ENCODE measurements at regions not wholly inside any gene's neighbourhood (a gene's known extent, or its start where the extent isn't known, plus 50 kb on each side); places are given as distances from the start of the nearest gene placed in this dataset.

GRCh38 chr10:129032372-129033313 is 434.4 kb upstream of the MGMT start:
- no peak for DNase-seq (ENCODE audit: low spot score)
- intact Hi-C loops (cut with DNase I) = loop anchor here (1.0 to 5.0 kb wide), 2 partner anchors 300 to 937 kb away; no protein-coding TSS in a partner anchor

- DNase-seq (ENCODE audit: low spot score) = no peak
- intact Hi-C loops (cut with DNase I) = loop anchor here (5.0 kb wide), 1 partner anchor 299 kb away; no protein-coding TSS in a partner anchor
These were observed 433.7 kb upstream of the MGMT start for GRCh38 chr10:129033340-129033739.

- intact Hi-C loops (cut with DNase I) = loop anchor here (5.0 kb wide), 1 partner anchor 298 kb away; no protein-coding TSS in a partner anchor
- DNase-seq (ENCODE audit: low spot score) = no peak
These were observed 433.2 kb upstream of the MGMT start for GRCh38 chr10:129033790-129034272.

DNA sequence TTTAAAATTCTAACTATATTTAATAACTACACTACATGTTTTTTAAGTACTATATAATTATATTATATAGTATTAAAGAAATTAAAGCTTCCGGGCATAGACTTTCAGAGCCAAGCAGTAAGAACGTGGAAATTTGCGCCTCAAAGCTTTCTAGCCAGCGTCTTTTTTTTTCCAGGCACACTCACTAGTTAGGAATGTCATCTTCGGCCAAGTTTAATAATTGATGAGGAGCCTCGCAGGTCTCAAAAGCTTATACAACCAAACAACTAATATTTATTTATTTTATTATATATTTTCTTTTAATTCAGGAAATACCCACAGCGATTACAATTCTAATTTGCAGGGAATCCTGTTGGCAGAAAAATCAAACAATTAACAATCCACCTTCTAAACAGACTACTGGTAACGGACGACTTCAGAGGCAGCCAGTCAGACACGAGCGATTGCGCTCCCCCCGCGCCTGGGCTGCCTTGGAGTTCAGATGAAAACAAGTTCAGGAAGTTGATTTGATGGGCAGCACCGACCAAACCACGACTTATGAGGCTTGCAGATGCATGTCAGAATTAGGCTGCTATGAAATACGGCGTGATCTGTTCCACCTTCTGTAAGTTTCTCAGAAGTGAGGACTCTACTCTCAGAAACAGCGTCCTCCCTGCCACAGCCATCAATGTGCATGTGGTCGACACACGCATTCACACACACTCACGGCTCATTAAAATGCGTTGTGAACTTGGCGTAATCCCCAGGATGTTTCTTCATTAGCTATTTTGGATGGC is 431.8 kb upstream of the MGMT start:
- intact Hi-C loops (cut with DNase I) = no loop called here
- DNase-seq (ENCODE audit: low spot score) = no peak

DNA sequence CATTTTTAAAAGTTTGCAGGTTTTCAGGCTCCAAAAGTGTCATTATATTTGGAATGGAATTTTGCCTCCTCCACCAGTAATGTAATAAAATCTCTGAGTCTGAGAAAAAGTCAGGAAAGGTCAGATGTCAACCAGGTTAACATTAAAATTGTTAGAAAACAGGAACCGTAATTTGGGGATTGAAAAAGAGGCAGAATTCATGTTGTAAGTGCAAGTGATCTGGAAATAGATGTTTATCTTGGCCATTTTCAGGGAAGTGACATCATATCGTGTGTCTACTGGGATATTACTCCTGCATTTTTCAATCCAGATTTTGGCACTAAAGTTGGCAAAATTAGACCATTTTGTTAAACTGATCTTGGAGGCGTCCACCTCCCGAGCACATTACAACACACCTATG is 428.5 kb upstream of the MGMT start:
- intact Hi-C loops (cut with DNase I) = no loop called here
- DNase-seq (ENCODE audit: low spot score) = no peak

- intact Hi-C loops (cut with DNase I) = no loop called here
These were observed 427.4 kb upstream of the MGMT start for GRCh38 chr10:129039406-129040370.

GRCh38 chr10:129040377-129040776 is 426.7 kb upstream of the MGMT start:
- intact Hi-C loops (cut with DNase I) = no loop called here
- DNase-seq (ENCODE audit: low spot score) = no peak

More at GRCh38 chr10:129039406-129040370, 427.4 kb upstream of the MGMT start:
- no peak for DNase-seq (ENCODE audit: low spot score)

DNA sequence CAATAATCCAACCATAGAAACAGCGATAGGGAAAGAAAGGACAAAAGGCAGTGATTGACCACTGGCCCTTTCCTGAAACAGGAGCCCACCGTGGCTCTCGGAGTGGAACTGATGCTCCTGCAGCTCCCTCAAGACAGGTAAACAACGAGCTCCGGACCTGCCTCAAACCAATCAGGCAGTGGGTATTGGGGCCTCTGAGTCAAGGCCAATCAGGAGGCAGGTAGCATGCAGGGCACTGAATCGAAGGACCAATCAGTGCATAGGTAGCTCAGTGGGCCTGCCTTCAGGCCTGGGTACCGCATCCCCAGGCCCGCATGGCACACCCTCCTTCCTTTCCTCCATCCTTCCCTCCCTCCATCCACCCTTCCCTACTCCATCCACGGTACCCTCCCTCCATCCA is 425.1 kb upstream of the MGMT start:
- intact Hi-C loops (cut with DNase I) = no loop called here
- no peak for DNase-seq (ENCODE audit: low spot score)

DNA sequence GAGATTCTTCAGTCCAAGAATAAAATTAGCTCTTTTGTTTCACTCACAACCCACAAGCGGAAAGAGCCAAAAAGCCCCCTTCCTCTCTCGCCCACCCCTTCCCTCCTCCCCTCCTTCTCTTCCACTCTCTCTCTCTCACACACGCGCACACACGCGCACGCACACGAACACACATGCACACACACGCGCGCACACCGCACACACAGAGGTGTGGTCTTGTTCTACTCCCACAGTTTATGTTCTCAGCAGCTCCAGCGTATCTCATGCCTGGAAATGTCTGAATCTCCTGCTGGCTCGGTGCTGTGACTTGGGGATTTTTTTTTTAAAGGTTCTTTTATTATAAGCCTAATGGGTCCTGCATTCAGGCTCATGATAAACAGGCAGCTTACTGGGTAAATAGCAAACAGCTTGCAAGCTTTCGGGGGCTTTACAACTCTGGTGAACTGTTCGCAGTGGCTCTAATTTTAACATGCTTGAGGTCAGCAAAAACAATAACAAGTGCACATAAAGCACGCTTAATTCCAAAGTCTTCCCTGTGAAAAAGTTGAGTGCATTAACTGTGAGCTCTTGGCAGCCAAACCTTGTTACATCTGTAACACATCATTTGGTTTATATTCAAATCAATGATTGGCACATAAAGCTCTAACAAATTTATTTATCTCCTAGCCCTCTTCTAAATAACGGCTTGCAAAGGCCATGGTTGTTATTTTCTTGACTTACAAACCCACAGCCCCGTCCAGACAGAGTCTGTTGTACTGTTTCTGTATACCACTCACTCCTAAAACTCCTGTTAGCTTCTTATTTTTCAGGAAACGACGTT is 424.1 kb upstream of the MGMT start:
- intact Hi-C loops (cut with DNase I) = no loop called here
- no peak for DNase-seq (ENCODE audit: low spot score)

GRCh38 chr10:129043691-129044090 is 423.4 kb upstream of the MGMT start:
- DNase-seq (ENCODE audit: low spot score) = no peak
- intact Hi-C loops (cut with DNase I) = no loop called here

GRCh38 chr10:129045599-129045998 is 421.4 kb upstream of the MGMT start:
- DNase-seq (ENCODE audit: low spot score) = no peak
- intact Hi-C loops (cut with DNase I) = loop anchor here (5.0 kb wide), 1 partner anchor 212 kb away; no protein-coding TSS in a partner anchor

DNA sequence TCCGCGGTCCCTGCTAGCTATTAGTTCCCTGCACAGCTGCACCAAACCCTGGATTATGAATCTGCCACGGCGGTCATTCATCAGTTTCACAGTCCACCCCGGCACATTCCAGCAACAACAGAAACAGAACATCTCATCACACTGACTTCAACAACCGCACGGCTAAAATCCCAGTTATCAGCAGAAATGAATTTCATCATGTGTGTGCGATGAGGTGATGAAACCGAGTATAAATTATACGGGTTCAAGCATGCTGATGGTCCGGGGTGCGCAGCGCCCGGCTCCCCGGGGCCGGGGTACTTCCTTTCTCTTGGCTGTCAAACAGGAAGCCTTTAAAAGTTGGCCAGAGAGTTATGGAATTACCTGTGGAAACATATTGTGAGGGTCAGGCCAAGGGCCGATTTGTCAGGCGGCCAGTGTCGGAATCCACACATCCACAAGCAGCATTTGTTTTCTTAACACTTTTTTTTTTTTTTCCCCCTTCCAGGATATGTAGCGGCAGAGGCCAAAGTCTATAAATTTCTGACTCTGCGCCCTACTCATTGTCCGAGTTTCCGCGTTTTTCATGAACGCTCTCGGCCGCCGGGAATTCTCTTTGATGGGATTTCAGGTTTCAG is 420.9 kb upstream of the MGMT start:
- intact Hi-C loops (cut with DNase I) = loop anchor here (5.0 kb wide), 1 partner anchor 211 kb away; no protein-coding TSS in a partner anchor
- DNase-seq (ENCODE audit: low spot score) = no peak

GRCh38 chr10:129046962-129047361 is 420.1 kb upstream of the MGMT start:
- no peak for DNase-seq (ENCODE audit: low spot score)
- intact Hi-C loops (cut with DNase I) = loop anchor here (5.0 kb wide), 1 partner anchor 210 kb away; no protein-coding TSS in a partner anchor

- intact Hi-C loops (cut with DNase I) = loop anchor here (5.0 kb wide), 1 partner anchor 210 kb away; no protein-coding TSS in a partner anchor
- no peak for DNase-seq (ENCODE audit: low spot score)
These were observed 419.4 kb upstream of the MGMT start for GRCh38 chr10:129047600-129047999.

GRCh38 chr10:129048513-129048912 is 418.5 kb upstream of the MGMT start:
- intact Hi-C loops (cut with DNase I) = loop anchor here (5.0 kb wide), 1 partner anchor 209 kb away; no protein-coding TSS in a partner anchor
- no peak for DNase-seq (ENCODE audit: low spot score)

DNA sequence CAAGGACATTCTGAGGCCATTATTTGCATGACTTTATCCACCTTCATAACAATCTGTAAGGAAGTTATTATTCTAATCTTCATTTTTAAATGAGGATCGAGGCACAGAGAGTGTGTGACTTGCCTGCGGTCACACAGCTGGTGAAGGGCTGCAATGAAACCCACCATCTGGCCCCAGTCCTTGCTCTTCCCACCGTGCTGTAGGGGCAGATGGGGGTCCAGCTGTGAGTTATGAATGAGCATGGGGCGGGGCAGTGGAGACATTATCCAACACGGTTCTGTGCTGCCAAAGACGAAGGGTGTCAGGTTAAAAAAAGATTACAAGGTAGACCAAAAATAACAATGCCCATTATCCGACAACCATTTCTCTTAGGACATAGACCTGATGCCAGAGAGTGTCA is 417.5 kb upstream of the MGMT start:
- intact Hi-C loops (cut with DNase I) = loop anchor here (5.0 kb wide), 1 partner anchor 208 kb away; no protein-coding TSS in a partner anchor
- DNase-seq (ENCODE audit: low spot score) = no peak

DNA sequence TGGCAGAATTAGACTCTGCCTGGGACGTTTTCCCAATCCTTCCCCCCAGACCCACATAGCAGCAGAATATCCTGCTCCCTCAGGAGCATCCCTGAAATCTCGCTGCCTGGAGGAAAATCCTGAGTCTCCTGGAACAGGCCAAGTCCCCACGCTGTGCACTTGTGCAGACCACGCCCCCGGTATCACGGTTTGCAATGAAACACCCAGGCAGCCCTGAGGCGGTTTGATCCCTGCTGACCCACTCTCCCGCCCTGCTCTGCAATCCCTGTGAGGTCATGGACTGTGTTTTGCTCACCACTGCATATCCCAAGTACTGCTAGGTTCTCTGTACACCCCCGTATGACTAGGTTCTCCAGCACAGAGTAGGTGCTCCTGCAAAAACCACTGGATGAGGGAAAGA is 411.8 kb upstream of the MGMT start:
- intact Hi-C loops (cut with DNase I) = no loop called here
- no peak for DNase-seq (ENCODE audit: low spot score)

GRCh38 chr10:129055986-129056385 is 411.1 kb upstream of the MGMT start:
- intact Hi-C loops (cut with DNase I) = no loop called here
- DNase-seq (ENCODE audit: low spot score) = no peak

Data from cardiac septum (tissue), 1 donor.